ENCODE measurements at regions not wholly inside any gene's neighbourhood (a gene's known extent, or its start where the extent isn't known, plus 50 kb on each side); places are given as distances from the start of the nearest gene placed in this dataset.

DNA sequence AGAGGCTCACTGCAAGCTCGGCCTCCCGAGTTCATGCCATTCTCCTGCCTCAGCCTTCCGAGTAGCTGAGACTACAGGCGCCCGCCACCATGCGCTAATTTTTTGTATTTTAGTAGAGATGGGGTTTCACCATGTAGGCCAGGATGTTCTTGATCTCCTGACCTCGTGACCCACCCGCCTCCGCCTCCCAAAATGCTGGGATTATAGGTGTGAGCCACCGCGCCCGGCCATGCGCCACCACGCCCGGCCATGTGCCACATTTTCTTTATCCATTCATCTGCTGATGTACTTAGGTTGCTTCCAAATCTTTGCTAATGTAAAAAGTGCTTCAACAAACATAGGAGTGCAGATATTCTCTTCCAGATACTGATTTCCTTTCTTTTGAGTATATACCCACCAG, 408.6 kb downstream of the CAAP1 start:
- no peak for DNase-seq

- no peak for DNase-seq
Measured at GRCh38 chr9:26477963-26478362, 414.6 kb downstream of the CAAP1 start.

- no peak for DNase-seq
Measured at GRCh38 chr9:26471261-26471660, 421.3 kb downstream of the CAAP1 start.

DNA sequence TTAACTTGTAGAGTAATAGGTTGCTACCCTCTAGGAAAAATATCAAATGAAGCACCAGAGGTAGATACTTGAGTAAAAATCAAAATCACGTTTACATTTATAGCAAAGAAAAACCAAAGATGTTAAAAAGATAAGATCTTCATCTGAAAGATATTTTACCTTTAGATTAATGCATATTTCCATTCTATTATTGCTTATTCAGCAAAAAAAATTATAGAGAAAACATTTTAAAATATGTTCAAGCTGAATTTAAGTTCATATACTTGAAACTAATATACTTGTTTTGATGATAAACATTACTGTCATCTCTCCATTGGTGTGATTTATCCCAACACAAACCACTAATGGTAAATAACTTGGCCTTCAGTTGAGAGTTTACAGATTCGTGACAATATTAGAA, 422.3 kb downstream of the CAAP1 start:
- no peak for DNase-seq

GRCh38 chr9:26463837-26464236, 428.8 kb downstream of the CAAP1 start:
- no peak for DNase-seq

- DNase-seq: no peak
Measured at GRCh38 chr9:26462751-26463150, 429.9 kb downstream of the CAAP1 start.

- DNase-seq: no peak
Measured at GRCh38 chr9:26462213-26462612, 430.4 kb downstream of the CAAP1 start.

DNA sequence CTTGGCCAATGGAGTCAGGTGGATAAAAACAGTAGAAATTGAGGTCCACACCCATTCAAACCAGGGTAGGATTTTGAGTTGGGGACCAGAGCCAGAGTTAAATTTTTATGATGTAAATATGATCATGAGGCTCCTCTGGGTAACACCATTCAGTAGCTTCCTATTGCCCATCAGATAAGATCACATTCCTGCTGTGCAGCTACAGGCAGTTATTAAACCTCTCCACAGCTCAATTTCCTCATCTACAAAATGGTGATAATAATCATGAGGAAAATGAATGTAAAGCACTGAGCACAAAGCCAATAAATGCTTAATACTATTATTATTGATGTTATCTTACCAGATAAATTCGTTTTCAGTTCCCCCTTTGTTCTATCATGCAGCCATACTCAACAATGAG, 432.0 kb downstream of the CAAP1 start:
- DNase-seq: no peak

DNA sequence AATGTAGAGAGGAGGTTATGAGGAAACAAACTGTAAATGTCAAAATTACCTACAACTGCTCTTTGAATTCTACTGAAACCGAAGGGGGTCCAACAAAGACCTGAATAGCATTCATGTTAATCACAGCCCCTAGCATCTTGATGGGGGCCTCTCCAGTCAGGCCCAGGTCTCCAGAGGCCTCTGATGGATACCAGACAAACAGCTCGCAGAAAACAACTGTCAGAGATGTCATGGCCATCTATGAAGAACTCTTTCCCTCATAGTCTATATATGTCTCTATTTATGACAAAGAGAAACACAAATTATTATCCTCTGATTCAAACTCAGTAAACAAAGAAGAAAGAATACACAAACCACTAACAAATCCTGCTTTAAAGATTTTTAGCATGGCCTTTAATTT, 432.6 kb downstream of the CAAP1 start:
- DNase-seq: no peak

GRCh38 chr9:26458054-26458453, 434.5 kb downstream of the CAAP1 start:
- no peak for DNase-seq

GRCh38 chr9:26457151-26457550, 435.5 kb downstream of the CAAP1 start:
- no peak for DNase-seq

- DNase-seq: no peak
Measured at GRCh38 chr9:26439061-26439624, 453.5 kb downstream of the CAAP1 start.

GRCh38 chr9:26437056-26437711, 455.4 kb downstream of the CAAP1 start:
- peak in 3 of 14 donors; percentile 1 to 12 (median 1) for DNase-seq

DNA sequence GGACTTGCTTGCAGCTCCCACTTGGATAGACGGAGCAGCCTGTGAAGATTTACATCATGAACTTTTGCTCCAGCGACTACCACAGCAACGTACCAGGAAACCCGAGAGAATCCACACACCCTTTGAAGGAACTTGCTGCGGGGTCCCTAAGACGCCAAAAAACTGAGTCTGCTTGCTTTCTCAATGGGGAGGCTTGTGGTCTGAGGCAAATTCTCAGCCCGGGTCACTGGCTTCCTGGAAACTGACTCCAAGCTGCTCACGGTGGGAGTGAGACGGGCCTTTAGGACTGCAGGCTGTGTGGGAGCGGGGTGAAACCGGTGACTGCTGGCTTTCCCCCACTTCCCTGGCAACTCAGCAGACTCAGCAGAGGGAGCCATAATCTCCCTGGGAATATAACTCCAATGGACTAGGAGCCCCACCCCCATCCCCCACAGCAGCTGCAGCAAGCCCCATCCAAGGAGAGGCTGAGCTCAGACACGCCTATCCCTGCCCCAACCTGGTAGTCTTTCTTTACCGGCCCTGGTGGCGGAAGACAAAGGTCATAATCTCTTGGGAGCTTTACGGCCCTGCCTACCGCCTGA, 466.0 kb downstream of the CAAP1 start:
- peak in 4 of 14 donors; percentile 2 to 48 (median 30) for DNase-seq

DNA sequence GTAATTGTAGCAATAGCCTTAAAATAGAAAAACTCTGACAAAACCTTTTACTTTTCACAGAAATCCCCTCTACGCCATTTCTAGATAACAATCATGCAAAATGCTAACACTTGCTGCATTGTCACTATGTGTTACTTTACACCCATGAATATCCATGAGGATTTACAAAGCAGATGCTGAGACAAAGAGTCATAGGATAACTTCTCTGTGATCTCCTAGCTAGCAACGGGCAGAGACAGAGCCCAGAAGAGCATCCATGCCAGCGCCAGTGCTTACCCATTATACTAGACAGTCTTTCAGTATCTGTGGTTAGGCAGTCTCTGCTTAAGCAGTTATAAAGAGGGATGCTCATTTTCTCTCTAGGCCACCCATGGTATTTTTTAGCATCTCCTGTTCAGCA, 474.1 kb downstream of the CAAP1 start:
- DNase-seq: no peak

DNA sequence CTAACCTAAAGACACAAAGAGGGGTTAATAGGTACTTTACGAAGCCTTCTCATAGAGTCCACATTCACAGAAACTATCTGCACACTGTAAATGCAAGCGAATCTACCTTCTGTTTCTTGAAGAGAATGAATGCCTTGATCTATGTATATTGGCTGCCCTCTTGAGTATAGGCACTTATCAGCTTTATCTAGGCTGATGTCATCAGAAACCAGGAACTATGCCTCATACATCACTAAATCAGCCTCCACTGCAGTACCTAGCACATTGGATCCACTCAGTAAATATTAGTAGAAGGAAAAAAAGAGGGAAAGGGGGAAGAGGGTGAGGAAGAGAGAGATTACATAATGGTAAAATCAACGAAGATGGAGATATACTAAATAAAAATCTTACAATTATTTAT, 477.1 kb downstream of the CAAP1 start:
- DNase-seq: no peak

- no peak for DNase-seq
Measured at GRCh38 chr9:26413611-26414010, 479.0 kb downstream of the CAAP1 start.

DNA sequence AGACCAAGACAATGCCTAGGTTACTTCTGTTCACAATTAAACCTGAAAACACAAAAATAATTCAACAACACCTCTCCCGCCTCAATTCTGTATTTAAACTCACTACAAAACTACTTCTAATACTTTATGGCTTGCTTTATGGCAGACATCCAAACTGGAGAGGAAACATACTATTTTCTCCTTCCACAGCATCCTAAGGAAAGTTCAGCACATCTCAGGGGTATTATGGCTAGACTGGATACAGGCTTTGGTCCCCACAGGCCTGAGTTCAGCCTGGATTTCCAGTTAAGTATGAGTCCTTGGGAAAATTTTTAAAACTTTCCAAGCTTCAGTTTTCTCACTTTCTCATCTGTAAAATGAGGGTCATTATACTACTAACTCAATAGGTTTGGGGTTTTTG, 480.2 kb downstream of the CAAP1 start:
- no peak for DNase-seq

- peak in 1 of 14 donors; percentile 4 for DNase-seq
Measured at GRCh38 chr9:26406676-26407075, 485.9 kb downstream of the CAAP1 start.

DNA sequence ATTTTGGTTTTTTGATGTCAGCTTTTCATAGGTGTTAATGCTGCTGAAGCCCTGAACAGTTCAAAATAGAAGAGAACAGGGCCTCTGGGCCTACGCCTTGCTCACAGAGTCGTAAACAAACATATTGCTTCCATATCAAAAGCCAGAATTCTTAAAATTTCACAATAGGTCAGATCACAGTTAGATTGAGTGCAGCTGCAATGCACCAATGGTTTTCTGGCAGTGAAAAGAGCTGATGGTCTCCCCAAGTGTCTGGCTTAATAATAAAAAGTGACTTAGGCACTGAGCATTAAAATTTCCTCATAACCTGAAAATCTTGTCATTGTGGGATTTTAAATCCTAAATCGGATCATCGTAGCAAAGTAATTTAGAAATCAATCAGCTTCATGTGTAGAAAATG, 493.0 kb downstream of the CAAP1 start:
- no peak for DNase-seq

DNA sequence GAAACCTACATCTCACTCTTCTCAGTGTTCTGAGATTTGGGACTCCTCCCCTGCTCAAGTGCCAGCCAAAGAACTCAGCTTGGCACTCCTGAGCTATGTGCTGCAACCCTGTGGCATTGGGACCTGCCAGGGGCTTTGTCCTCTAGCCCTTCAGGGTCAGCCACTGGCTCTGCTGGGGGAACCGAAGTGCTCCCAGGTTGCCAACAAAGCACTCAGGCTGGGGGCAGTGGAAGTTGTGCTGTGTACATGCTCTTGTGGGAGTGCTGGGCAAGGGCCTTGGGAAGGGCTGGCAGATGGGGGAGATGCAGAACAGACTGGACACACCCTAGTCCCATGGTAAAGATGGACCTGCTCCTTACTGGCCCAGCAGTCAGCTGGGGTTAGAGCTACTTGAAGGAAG, 498.6 kb downstream of the CAAP1 start:
- DNase-seq: no peak

- DNase-seq: no peak
Measured at GRCh38 chr9:26392639-26393038, 500.0 kb downstream of the CAAP1 start.

GRCh38 chr9:26391036-26391435, 501.6 kb downstream of the CAAP1 start:
- no peak for DNase-seq

DNA sequence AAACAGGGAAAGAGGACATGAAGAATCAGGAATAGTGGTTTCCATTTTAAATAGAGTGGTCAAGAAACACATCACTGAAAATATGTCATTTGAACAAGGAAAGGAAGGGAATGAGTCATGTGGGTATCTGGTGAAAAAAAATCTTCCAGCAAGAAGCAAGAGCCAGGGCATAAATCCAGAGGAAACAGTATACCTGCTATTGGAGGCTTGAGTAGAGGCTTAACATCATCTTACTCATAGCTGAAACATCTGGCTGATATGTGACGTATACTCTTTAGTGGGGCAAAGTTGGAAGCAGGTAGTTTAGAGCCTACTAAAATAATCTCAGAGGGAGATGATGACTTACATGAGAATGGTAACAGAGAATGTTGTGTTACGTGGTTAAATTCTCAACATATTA, 517.2 kb downstream of the CAAP1 start:
- DNase-seq: no peak

Data from C1 segment of cervical spinal cord (tissue), 14 donors.